Endothelial cell of umbilical vein (primary cell): ENCODE measurements at regions not wholly inside any gene's neighbourhood (a gene's known extent, or its start where the extent isn't known, plus 50 kb on each side); places are given as distances from the start of the nearest gene placed in this dataset.

Experiments used
- BruUV-seq: library from RNA; stranded (reverse); fragments of 400-500 nt; replicated peaks from 2 replicates; lab custom pipeline; 2021; lab: Mats Ljungman, UMichigan
- CTCF ChIA-PET: fragments of 300-600, 350-600 bp; sonication (Branson Sonifier 250); formaldehyde crosslinking; loops from one replicate; lab custom pipeline; 2021; ENCODE audit warnings: antibody characterized with exemption, inconsistent platforms; lab: Charles Lee
- POLR2A ChIA-PET: fragments of 300-600, 350-600 bp; sonication (Branson Sonifier 250); formaldehyde crosslinking; loops from one replicate; lab custom pipeline; 2021; ENCODE audit warnings: antibody characterized with exemption, inconsistent platforms; lab: Charles Lee
- DNase-seq: peaks from one replicate; pipeline ENCODE4 v3.0.0-alpha.2; 2011; ENCODE audit warnings: low read depth, low spot score
- FAIRE-seq: peaks from 2 replicates; lab custom pipeline; 2011; peaks lifted over from hg19 to GRCh38; lab: Jason Lieb, UNC
- H2AFZ ChIP-seq: 2 replicates; pipeline ENCODE4 v1.6.0; 2012; ENCODE audit warnings: low read depth, low read length, control low read depth, inconsistent platforms
- H3K27ac ChIP-seq: 2 replicates; pipeline ENCODE4 v1.5.1; 2011; ENCODE audit warnings: low read depth, mild to moderate bottlenecking, control low read depth, low read length, moderate library complexity; ENCODE audit not compliant: insufficient read depth
- H3K27me3 ChIP-seq, 2 experiments: 2 replicates each; pipeline versions ENCODE4 v1.6.0 to v1.6.1; 2011; ENCODE audit warnings: low read length in 2 of 2, mixed read lengths in 1 of 2; ENCODE audit not compliant: control insufficient read depth in 2 of 2, insufficient read depth in 2 of 2
- H3K36me3 ChIP-seq, 2 experiments: 2 replicates in 1 of 2; 3 replicates in 1 of 2; pipeline ENCODE4 v1.5.1; 2011; ENCODE audit warnings: low read length in 2 of 2, mild to moderate bottlenecking in 1 of 2, moderate library complexity in 1 of 2; ENCODE audit not compliant: control insufficient read depth in 2 of 2, insufficient read depth in 2 of 2; ENCODE audit errors: extremely low read depth in 1 of 2
- H3K4me1 ChIP-seq: 3 replicates; pipeline ENCODE4 v1.5.1; 2011; ENCODE audit warnings: mild to moderate bottlenecking, low read length; ENCODE audit not compliant: control insufficient read depth, insufficient read depth; ENCODE audit errors: extremely low read depth
- H3K4me2 ChIP-seq: 2 replicates; pipeline ENCODE4 v1.6.1; 2011; ENCODE audit warnings: low read length, control low read depth, mixed read lengths; ENCODE audit not compliant: insufficient read depth
- H3K4me3 ChIP-seq, 3 experiments: fragments of 200-600 bp in 1 of 3; sonication (generic), shearing (Covaris generic) in 1 of 3; replicated peaks in 1 of 3; 2 replicates each; pipeline ENCODE4 v1.5.1; 2011 to 2016; ENCODE audit warnings: control low read depth in 3 of 3, low read length in 3 of 3, mild to moderate bottlenecking in 2 of 3, inconsistent platforms in 1 of 3, low read depth in 1 of 3, moderate library complexity in 1 of 3; ENCODE audit not compliant: insufficient read depth in 1 of 3
- H3K79me2 ChIP-seq: 2 replicates; pipeline ENCODE4 v1.6.0; 2012; ENCODE audit warnings: low read length, inconsistent platforms; ENCODE audit not compliant: control insufficient read depth, insufficient read depth
- H3K9ac ChIP-seq: replicated peaks from 2 replicates; pipeline ENCODE3; 2011; ENCODE audit warnings: low read length, control low read depth; ENCODE audit not compliant: insufficient read depth; ENCODE audit errors: extremely low read depth
- H3K9me1 ChIP-seq: replicated peaks from 3 replicates; pipeline ENCODE4 v1.6.0; 2011; ENCODE audit warnings: mild to moderate bottlenecking, low read length; ENCODE audit not compliant: control insufficient read depth, insufficient read depth; ENCODE audit errors: extremely low read depth
- H3K9me3 ChIP-seq: replicated peaks from 2 replicates; pipeline ENCODE4 v1.5.1; 2012; ENCODE audit warnings: low read length, inconsistent platforms; ENCODE audit not compliant: control insufficient read depth, insufficient read depth
- H4K20me1 ChIP-seq: replicated peaks from 2 replicates; pipeline ENCODE3; 2011; ENCODE audit warnings: mild to moderate bottlenecking, low read length; ENCODE audit not compliant: control insufficient read depth, insufficient read depth; ENCODE audit errors: extremely low read depth
- CTCF ChIP-seq, 2 donors: IDR thresholded peaks; 1 replicate in 1 of 2; 2 replicates in 1 of 2; pipeline ENCODE4 v1.5.1; 2011; ENCODE audit warnings: low read length in 2 of 2, mild to moderate bottlenecking in 2 of 2, moderate library complexity in 2 of 2, control low read depth in 1 of 2, inconsistent platforms in 1 of 2, low read depth in 1 of 2; ENCODE audit not compliant: insufficient read depth in 1 of 2; ENCODE audit errors: extremely low read depth in 1 of 2
- EZH2 ChIP-seq: IDR thresholded peaks from 2 replicates; pipeline ENCODE4 v1.6.1; 2012; ENCODE audit warnings: borderline replicate concordance, low read depth, mild to moderate bottlenecking, moderate library complexity, low read length, inconsistent platforms; ENCODE audit not compliant: severe bottlenecking
- FOS ChIP-seq: IDR thresholded peaks from 2 replicates; pipeline ENCODE4 v1.6.1; 2011; ENCODE audit warnings: mild to moderate bottlenecking, low read length, moderate library complexity, borderline replicate concordance; ENCODE audit not compliant: insufficient read depth
- GATA2 ChIP-seq: IDR thresholded peaks from 2 replicates; pipeline ENCODE4 v1.7.0; 2011; ENCODE audit warnings: low read depth, mild to moderate bottlenecking, moderate library complexity, mixed read lengths, low read length; ENCODE audit not compliant: insufficient read length, insufficient read depth
- JUN ChIP-seq: IDR thresholded peaks from 2 replicates; pipeline ENCODE4 v1.6.1; 2011; ENCODE audit warnings: borderline replicate concordance, low read depth; ENCODE audit not compliant: insufficient read length, insufficient read depth
- MAX ChIP-seq: IDR thresholded peaks from 2 replicates; pipeline ENCODE4 v1.6.1; 2011; ENCODE audit not compliant: insufficient read depth, insufficient read length
- MYC ChIP-seq: IDR thresholded peaks from one replicate; pipeline ENCODE4 v1.6.1; 2011; ENCODE audit warnings: mild to moderate bottlenecking, low read depth, low read length
- POLR2A ChIP-seq: IDR thresholded peaks from 2 replicates; pipeline ENCODE4 v1.6.1; 2012; ENCODE audit warnings: low read depth, mild to moderate bottlenecking, control low read depth, low read length
- POLR2AphosphoS5 ChIP-seq: IDR thresholded peaks from 2 replicates; pipeline ENCODE4 v1.6.1; 2012; ENCODE audit warnings: low read depth, mild to moderate bottlenecking, control low read depth, low read length, moderate library complexity; ENCODE audit not compliant: insufficient read depth
- dilution Hi-C: fragments of 300-500 bp; cut with MboI; formaldehyde crosslinking; loops from one replicate; pipeline ENCODE4 v1.15.0; 2019; ENCODE audit warnings: low sequenced_read_pairs; ENCODE audit not compliant: extremely low pct_ligation_motif_present
- intact Hi-C: fragments of 100-400 bp; cut with micrococcal nuclease; formaldehyde crosslinking; loops from one replicate; pipeline ENCODE4 v1.10.0; 2022

- no peak for DNase-seq
- peaks cover 6 to 7% of the 10 kb centered on the region in 2 experiments for H3K27me3 ChIP-seq
- no peak overlapping the region for H3K27ac ChIP-seq
- TF ChIP-seq POLR2AphosphoS5, result no peak
- no peak for TF ChIP-seq FOS
- no peak for TF ChIP-seq CTCF (IDR thresholded peaks at IDR 0.05; ENCODE audit: extremely low read depth in 1 of 2, insufficient read depth in 1 of 2, low read depth in 1 of 2, low read length in 2 of 2)
- TF ChIP-seq EZH2, result no peak
- TF ChIP-seq MAX, result no peak
- no peak for TF ChIP-seq MYC
- no peak for TF ChIP-seq JUN
- no peak for TF ChIP-seq GATA2
- no peak for TF ChIP-seq POLR2A
- CTCF ChIA-PET, result no interaction called here
- intact Hi-C loops, result no loop called here
- H3K9ac ChIP-seq, result no peak overlapping the region
- H4K20me1 ChIP-seq, result no peaks in the 10 kb centered on the region
- no peak for FAIRE-seq
- no peaks in the 10 kb centered on the region for H3K9me1 ChIP-seq
- no peaks in the 10 kb centered on the region for H3K4me1 ChIP-seq
- dilution Hi-C loops, result no loop called here
- no peak overlapping the region for H3K4me2 ChIP-seq
- no peaks in the 10 kb centered on the region for H3K79me2 ChIP-seq
- H3K4me3 ChIP-seq, result no peak overlapping the region
- no peaks in the 10 kb centered on the region for H3K36me3 ChIP-seq
- H3K9me3 ChIP-seq, result no peaks in the 10 kb centered on the region
- BruUV-seq, result no TSS peak
- POLR2A ChIA-PET, result no interaction called here
- H2AFZ ChIP-seq, result no peak overlapping the region
Observed at GRCh38 chr22:26975865-26976264, 318.5 kb downstream of the MIAT start.
